ENCODE measurements at regions not wholly inside any gene's neighbourhood (a gene's known extent, or its start where the extent isn't known, plus 50 kb on each side); places are given as distances from the start of the nearest gene placed in this dataset.

DNA sequence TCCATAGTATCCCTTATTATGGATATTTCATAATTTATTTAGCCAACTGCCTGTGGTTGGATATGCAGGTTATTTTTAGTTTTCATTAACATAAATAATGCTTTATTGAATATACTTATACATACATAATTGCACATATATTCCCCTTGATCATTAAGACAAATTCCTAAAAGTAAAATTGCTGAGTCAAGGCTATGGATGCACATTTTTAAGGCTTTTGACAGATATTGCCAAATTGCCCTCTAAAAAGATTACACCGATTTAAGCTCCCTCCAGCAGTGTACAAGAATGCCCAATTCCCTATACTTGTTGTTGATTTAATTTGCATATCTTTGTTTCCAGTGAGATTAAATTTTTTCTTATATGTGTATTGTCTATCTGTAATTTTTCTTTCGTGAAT, 176.7 kb downstream of the C1orf94 start:
- intact Hi-C loops (cut with DNase I) = no loop called here
- WGBS = 80% methylated on average over 2 of the region's 2 CpGs
- TF ChIP-seq POLR2AphosphoS5 (IDR thresholded peaks at IDR 0.05) (no peak), POLR2A (IDR thresholded peaks at IDR 0.05) (no peak)
- TF ChIP-seq, protein P1, sequence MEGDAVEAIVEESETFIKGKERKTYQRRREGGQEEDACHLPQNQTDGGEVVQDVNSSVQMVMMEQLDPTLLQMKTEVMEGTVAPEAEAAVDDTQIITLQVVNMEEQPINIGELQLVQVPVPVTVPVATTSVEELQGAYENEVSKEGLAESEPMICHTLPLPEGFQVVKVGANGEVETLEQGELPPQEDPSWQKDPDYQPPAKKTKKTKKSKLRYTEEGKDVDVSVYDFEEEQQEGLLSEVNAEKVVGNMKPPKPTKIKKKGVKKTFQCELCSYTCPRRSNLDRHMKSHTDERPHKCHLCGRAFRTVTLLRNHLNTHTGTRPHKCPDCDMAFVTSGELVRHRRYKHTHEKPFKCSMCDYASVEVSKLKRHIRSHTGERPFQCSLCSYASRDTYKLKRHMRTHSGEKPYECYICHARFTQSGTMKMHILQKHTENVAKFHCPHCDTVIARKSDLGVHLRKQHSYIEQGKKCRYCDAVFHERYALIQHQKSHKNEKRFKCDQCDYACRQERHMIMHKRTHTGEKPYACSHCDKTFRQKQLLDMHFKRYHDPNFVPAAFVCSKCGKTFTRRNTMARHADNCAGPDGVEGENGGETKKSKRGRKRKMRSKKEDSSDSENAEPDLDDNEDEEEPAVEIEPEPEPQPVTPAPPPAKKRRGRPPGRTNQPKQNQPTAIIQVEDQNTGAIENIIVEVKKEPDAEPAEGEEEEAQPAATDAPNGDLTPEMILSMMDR (IDR thresholded peaks at IDR 0.05) = no peak

DNA sequence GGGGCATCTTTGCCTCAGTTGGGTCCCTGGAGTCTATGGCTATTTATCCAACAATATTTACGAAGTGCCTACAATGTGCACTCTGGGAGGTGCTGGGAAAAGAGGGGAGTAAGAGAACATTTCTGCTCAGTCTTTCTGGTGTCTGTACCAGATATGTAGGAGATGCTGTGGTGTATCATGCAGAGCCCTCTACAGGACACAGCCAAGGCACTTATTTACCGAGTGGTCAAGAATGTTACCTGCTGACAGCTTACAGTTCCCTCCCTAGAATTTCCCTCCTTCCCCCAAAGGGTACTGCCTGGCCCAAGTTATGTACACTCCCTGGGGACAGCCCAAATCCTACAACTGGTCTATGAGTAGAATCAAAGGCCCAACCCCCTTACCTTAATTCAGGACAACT, 177.7 kb downstream of the C1orf94 start:
- intact Hi-C loops (cut with DNase I) = no loop called here
- Histone ChIP-seq H3K9me3 (no peaks in the 10 kb centered on the region), H3K27ac (no peak overlapping the region), H3K4me3 (no peak overlapping the region), H3K36me3 (no peaks in the 10 kb centered on the region), H3K27me3 (replicated peaks; ENCODE audit: insufficient read depth) (no peaks in the 10 kb centered on the region), H3K4me1 (replicated peaks) (no peaks in the 10 kb centered on the region)
- DNase-seq (ENCODE audit: low spot score) = no peak
- TF ChIP-seq POLR2A (IDR thresholded peaks at IDR 0.05) = no peak
- no peak for TF ChIP-seq POLR2AphosphoS5 (IDR thresholded peaks at IDR 0.05)
- TF ChIP-seq, protein P1 (IDR thresholded peaks at IDR 0.05) = no peak
- 48% methylated on average over 2 of the region's 2 CpGs for WGBS

More for the DNA sequence above, 176.7 kb downstream of the C1orf94 start:
- no peaks in the 10 kb centered on the region for H3K9me3 ChIP-seq
- H3K36me3 ChIP-seq = no peaks in the 10 kb centered on the region
- no peak overlapping the region for H3K27ac ChIP-seq
- H3K4me1 ChIP-seq (replicated peaks) = no peaks in the 10 kb centered on the region
- H3K27me3 ChIP-seq (replicated peaks; ENCODE audit: insufficient read depth) = no peaks in the 10 kb centered on the region
- H3K4me3 ChIP-seq = no peak overlapping the region
- DNase-seq (ENCODE audit: low spot score) = no peak

DNA sequence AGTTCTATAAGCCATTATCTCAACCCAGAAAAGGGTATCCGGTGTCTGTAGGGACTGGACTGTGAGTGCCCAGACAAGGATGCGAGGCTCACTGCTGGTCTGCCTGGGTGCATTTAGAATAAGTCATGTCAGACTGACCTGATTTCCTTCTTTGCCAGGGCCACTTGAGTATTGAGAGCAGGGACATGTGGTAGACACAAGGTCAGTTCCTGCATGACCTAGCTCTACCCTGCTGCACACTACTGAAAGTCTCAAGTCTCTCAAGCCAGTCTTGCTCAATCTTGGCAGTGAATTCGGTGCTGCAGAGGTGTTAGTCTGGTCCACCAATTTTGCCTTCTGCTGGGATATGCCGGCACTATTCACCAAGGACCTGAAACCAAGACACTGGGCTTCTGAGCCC, 180.1 kb downstream of the C1orf94 start:
- WGBS = 89% methylated on average over 4 of the region's 4 CpGs
- DNase-seq (ENCODE audit: low spot score) = no peak
- no peaks in the 10 kb centered on the region for H3K4me1 ChIP-seq (replicated peaks)
- H3K27ac ChIP-seq = no peak overlapping the region
- H3K36me3 ChIP-seq = no peaks in the 10 kb centered on the region
- intact Hi-C loops (cut with DNase I) = no loop called here
- H3K9me3 ChIP-seq = no peaks in the 10 kb centered on the region
- H3K27me3 ChIP-seq (replicated peaks; ENCODE audit: insufficient read depth) = no peaks in the 10 kb centered on the region
- no peak overlapping the region for H3K4me3 ChIP-seq
- TF ChIP-seq POLR2A (IDR thresholded peaks at IDR 0.05) = no peak

DNA sequence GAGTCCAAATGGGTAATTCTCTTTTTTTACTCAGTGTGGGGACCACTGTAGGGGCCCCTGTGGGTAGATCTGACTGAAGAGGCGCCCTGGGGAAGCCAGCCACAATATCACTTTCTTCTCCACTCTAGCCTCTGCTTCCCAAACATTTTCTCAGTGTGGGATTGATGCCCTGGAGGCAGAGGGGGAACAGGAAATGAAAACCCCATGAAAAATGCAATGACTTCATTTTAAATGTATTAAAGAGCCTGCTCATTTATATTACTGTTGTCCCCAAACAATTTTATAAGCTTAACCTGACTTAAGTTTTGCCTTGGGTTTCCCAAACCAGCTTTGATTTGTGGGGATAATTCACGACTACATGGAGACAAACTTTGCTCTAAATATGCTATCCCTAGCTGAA, 181.9 kb downstream of the C1orf94 start:
- intact Hi-C loops (cut with DNase I) = no loop called here
- Histone ChIP-seq H3K27ac (no peak overlapping the region), H3K4me3 (no peak overlapping the region), H3K4me1 (replicated peaks) (no peaks in the 10 kb centered on the region), H3K9me3 (no peaks in the 10 kb centered on the region), H3K27me3 (replicated peaks; ENCODE audit: insufficient read depth) (no peaks in the 10 kb centered on the region), H3K36me3 (no peaks in the 10 kb centered on the region)
- no peak for DNase-seq (ENCODE audit: low spot score)
- 37% methylated on average over 2 of the region's 2 CpGs for WGBS
- no peak for TF ChIP-seq POLR2A (IDR thresholded peaks at IDR 0.05)
- no peak for TF ChIP-seq POLR2AphosphoS5 (IDR thresholded peaks at IDR 0.05)
- TF ChIP-seq, protein P1 (IDR thresholded peaks at IDR 0.05) = no peak

DNA sequence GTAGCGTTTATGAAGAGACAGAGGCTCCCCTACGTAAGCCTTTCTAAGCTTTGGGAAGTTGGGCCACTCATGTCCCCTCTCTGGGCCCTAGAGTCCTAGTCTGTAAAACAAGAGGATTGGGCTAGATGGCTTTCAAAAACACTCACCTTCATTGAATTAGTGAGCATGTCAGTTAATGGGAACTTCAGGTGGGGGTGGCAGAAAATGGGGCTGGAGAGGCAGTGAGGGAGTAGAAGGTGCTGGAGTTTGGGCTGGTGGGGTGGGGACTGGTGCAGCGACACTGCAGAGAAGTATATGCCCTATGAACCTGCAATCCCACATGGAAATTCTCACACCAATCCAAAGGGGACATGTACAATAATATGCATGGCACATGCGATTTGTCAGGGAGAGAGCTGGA, 182.7 kb downstream of the C1orf94 start:
- Histone ChIP-seq H3K36me3 (no peaks in the 10 kb centered on the region), H3K27me3 (replicated peaks; ENCODE audit: insufficient read depth) (no peaks in the 10 kb centered on the region), H3K9me3 (no peaks in the 10 kb centered on the region), H3K4me3 (no peak overlapping the region), H3K4me1 (replicated peaks) (no peaks in the 10 kb centered on the region), H3K27ac (no peak overlapping the region)
- TF ChIP-seq POLR2A (IDR thresholded peaks at IDR 0.05) = no peak
- no peak for DNase-seq (ENCODE audit: low spot score)
- intact Hi-C loops (cut with DNase I) = no loop called here
- 95% methylated on average over 4 of the region's 4 CpGs for WGBS

DNA sequence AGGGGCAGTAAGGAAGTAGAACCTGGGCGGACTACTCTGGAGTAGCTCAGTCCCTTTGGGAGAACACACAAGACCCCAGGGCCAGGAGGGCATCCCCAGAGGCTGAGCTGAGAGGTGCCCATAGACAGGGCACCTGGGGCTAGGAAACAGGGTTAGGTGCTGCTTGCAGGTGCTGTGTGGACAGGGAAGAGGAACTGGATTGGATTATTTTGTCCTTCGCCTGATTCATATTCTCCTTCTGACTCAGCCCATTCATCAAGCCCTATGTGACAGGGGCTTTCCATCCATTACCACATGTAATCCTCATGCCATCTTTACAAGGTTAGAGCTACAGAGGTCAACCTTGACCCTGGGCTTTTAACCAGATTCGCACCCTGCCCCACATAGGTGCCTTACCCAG, 183.9 kb downstream of the C1orf94 start:
- H3K4me3 ChIP-seq = no peak overlapping the region
- intact Hi-C loops (cut with DNase I) = no loop called here
- no peak for TF ChIP-seq POLR2A (IDR thresholded peaks at IDR 0.05)
- no peak for TF ChIP-seq POLR2AphosphoS5 (IDR thresholded peaks at IDR 0.05)
- TF ChIP-seq, protein P1 (IDR thresholded peaks at IDR 0.05) = no peak

More for the DNA sequence above, 183.9 kb downstream of the C1orf94 start:
- Histone ChIP-seq H3K27ac (no peak overlapping the region), H3K27me3 (replicated peaks; ENCODE audit: insufficient read depth) (no peaks in the 10 kb centered on the region), H3K4me1 (replicated peaks) (no peaks in the 10 kb centered on the region), H3K9me3 (no peaks in the 10 kb centered on the region), H3K36me3 (no peaks in the 10 kb centered on the region)
- 79% methylated on average over 3 of the region's 3 CpGs for WGBS
- DNase-seq (ENCODE audit: low spot score) = no peak

Data from prostate gland (tissue), 2 donors.